HCT116 (cell line): ENCODE measurements at regions not wholly inside any gene's neighbourhood (a gene's known extent, or its start where the extent isn't known, plus 50 kb on each side); places are given as distances from the start of the nearest gene placed in this dataset.

Experiments
- ATAC-seq: fragments of 200-7000 bp; cut with Tn5 transposase; 2 replicates; pipeline ENCODE4 v1.9.1; 2020; ENCODE audit warnings: mild to moderate bottlenecking, moderate library complexity
- BruUV-seq: library from RNA; stranded (reverse); fragments of 400-500 nt; replicated peaks from 2 replicates; lab custom pipeline; 2021; lab: Mats Ljungman, UMichigan
- CTCF ChIA-PET: fragments of 300-600 bp; sonication (Branson Sonifier 250); formaldehyde crosslinking; loops from one replicate; lab custom pipeline; 2021; ENCODE audit warnings: antibody characterized with exemption; lab: Charles Lee
- POLR2A ChIA-PET: fragments of 300-600, 350-600 bp; sonication (Branson Sonifier 250); formaldehyde crosslinking; loops from one replicate; lab custom pipeline; 2021; ENCODE audit warnings: antibody characterized with exemption; lab: Charles Lee
- RAD21 ChIA-PET, 2 experiments: fragments of 300-600 bp; sonication (Branson Sonifier 250); formaldehyde crosslinking; loops; one replicate each; lab custom pipeline; 2023; ENCODE audit warnings: low total read pairs in 2 of 2; ENCODE audit not compliant: uncharacterized antibody in 2 of 2, unreplicated experiment in 2 of 2, low non-redundant PET in 1 of 2; lab: Charles Lee
- DNase-seq: peaks from one replicate; pipeline ENCODE4 v3.0.0-alpha.2; 2010; ENCODE audit warnings: low read depth, low spot score
- H2AFZ ChIP-seq: fragments of 200-600 bp; shearing (Covaris generic), sonication (generic); 2 replicates; pipeline ENCODE4 v1.6.1; 2017; ENCODE audit warnings: low read depth, mixed run types, mixed read lengths, antibody characterized with exemption, low read length; ENCODE audit not compliant: poor library complexity, severe bottlenecking
- H3K27ac ChIP-seq: 2 replicates; pipeline ENCODE4 v1.5.1; 2012; ENCODE audit warnings: low read depth, low read length
- H3K27me3 ChIP-seq: fragments of 200-600 bp; sonication (generic); 2 replicates; pipeline ENCODE4 v1.6.1; 2016; ENCODE audit warnings: mixed run types, low read length, mixed read lengths; ENCODE audit not compliant: insufficient read depth
- H3K36me3 ChIP-seq, 2 experiments: fragments of 200-500 bp in 1 of 2; fragments of 200-600 bp in 1 of 2; sonication (Bioruptor generic) in 1 of 2; sonication (generic) in 1 of 2; 2 replicates each; pipeline versions ENCODE4 v1.5.1 to v1.6.1; 2014 to 2016; ENCODE audit warnings: low read length in 2 of 2, inconsistent platforms in 1 of 2, mixed read lengths in 1 of 2, mixed run types in 1 of 2; ENCODE audit not compliant: insufficient read depth in 2 of 2, control insufficient read depth in 1 of 2
- H3K4me1 ChIP-seq, 2 experiments: fragments of 200-600 bp in 1 of 2; sonication (generic) in 1 of 2; 2 replicates each; pipeline versions ENCODE4 v1.5.1 to v1.6.1; 2012 to 2017; ENCODE audit warnings: low read length in 2 of 2, inconsistent platforms in 1 of 2, mild to moderate bottlenecking in 1 of 2, mixed read lengths in 1 of 2, mixed run types in 1 of 2, moderate library complexity in 1 of 2; ENCODE audit not compliant: insufficient read depth in 2 of 2, control insufficient read depth in 1 of 2
- H3K4me2 ChIP-seq: fragments of 200-600 bp; sonication (generic); 2 replicates; pipeline ENCODE4 v1.6.1; 2017; ENCODE audit warnings: mixed run types, low read length, mixed read lengths
- H3K4me3 ChIP-seq, 2 experiments: fragments of 200-600 bp in 1 of 2; sonication (generic) in 1 of 2; replicated peaks in 1 of 2; 2 replicates each; pipeline ENCODE4 v1.5.1; 2011 to 2016; ENCODE audit warnings: low read length in 2 of 2, control low read depth in 1 of 2, low read depth in 1 of 2, mild to moderate bottlenecking in 1 of 2, mixed read lengths in 1 of 2, mixed run types in 1 of 2
- H3K79me2 ChIP-seq: fragments of 200-600 bp; sonication (generic); 2 replicates; pipeline ENCODE4 v1.6.1; 2017; ENCODE audit warnings: mild to moderate bottlenecking, mixed run types, low read length, moderate library complexity, mixed read lengths; ENCODE audit not compliant: insufficient read depth
- H3K9ac ChIP-seq: fragments of 200-600 bp; sonication (generic); 2 replicates; pipeline ENCODE4 v1.6.1; 2016; ENCODE audit warnings: low read length, mixed read lengths
- H3K9me2 ChIP-seq: fragments of 200-600 bp; sonication (generic), shearing (Covaris generic); 2 replicates; pipeline ENCODE4 v1.6.1; 2017; ENCODE audit warnings: mixed run types, mild to moderate bottlenecking, moderate library complexity; ENCODE audit not compliant: insufficient read depth
- H3K9me3 ChIP-seq, 2 experiments: fragments of 200-500 bp in 1 of 2; fragments of 200-600 bp in 1 of 2; sonication (Bioruptor generic) in 1 of 2; sonication (generic) in 1 of 2; 2 replicates each; pipeline ENCODE4 v1.6.1; 2014 to 2017; ENCODE audit warnings: low read length in 2 of 2, mixed read lengths in 2 of 2, inconsistent platforms in 1 of 2, low read depth in 1 of 2, mild to moderate bottlenecking in 1 of 2, mixed run types in 1 of 2, moderate library complexity in 1 of 2; ENCODE audit not compliant: control insufficient read depth in 1 of 2, insufficient read depth in 1 of 2
- H4K20me1 ChIP-seq: fragments of 200-600 bp; sonication (generic), shearing (Covaris generic); 2 replicates; pipeline ENCODE4 v1.6.1; 2017; ENCODE audit warnings: mixed run types, mild to moderate bottlenecking, moderate library complexity; ENCODE audit not compliant: insufficient read depth
- CBX3 ChIP-seq: IDR thresholded peaks from 2 replicates; pipeline ENCODE4 v1.6.1; 2012; ENCODE audit warnings: low read depth
- CEBPB ChIP-seq: IDR thresholded peaks from 2 replicates; pipeline ENCODE4 v1.6.1; 2012; ENCODE audit warnings: low read depth
- EGR1 ChIP-seq: IDR thresholded peaks from 2 replicates; pipeline ENCODE4 v1.6.1; 2012; ENCODE audit warnings: low read depth
- EZH2 ChIP-seq: fragments of 200-600 bp; sonication (generic); IDR thresholded peaks from 2 replicates; pipeline ENCODE4 v1.6.1; 2017; ENCODE audit warnings: antibody characterized with exemption, mixed run types
- EZH2phosphoT487 ChIP-seq: fragments of 200-600 bp; IDR thresholded peaks from 2 replicates; pipeline ENCODE4 v1.6.1; 2018; ENCODE audit warnings: antibody characterized with exemption, borderline replicate concordance
- FOSL1 ChIP-seq: IDR thresholded peaks from 2 replicates; pipeline ENCODE4 v1.6.1; 2012; ENCODE audit warnings: low read depth
- POLR2A ChIP-seq: IDR thresholded peaks from 2 replicates; pipeline ENCODE4 v1.7.0; 2011; ENCODE audit warnings: borderline replicate concordance; ENCODE audit not compliant: insufficient read depth, insufficient read length; ENCODE audit errors: extremely low read depth
- SIN3A ChIP-seq: IDR thresholded peaks from 2 replicates; pipeline ENCODE4 v1.6.1; 2012; ENCODE audit warnings: low read depth
- TCF7L2 ChIP-seq: IDR thresholded peaks from 2 replicates; pipeline ENCODE4 v1.7.0; 2011; ENCODE audit warnings: borderline replicate concordance, inconsistent platforms; ENCODE audit not compliant: insufficient read depth, insufficient read length; ENCODE audit errors: extremely low read depth
- YY1 ChIP-seq: IDR thresholded peaks from 2 replicates; pipeline ENCODE4 v1.6.1; 2011; ENCODE audit warnings: low read length, low read depth, moderate library complexity, mild to moderate bottlenecking; ENCODE audit not compliant: insufficient replicate concordance; ENCODE audit errors: extremely low read depth
- ZBTB33 ChIP-seq: IDR thresholded peaks from 2 replicates; pipeline ENCODE4 v1.6.1; 2011; ENCODE audit warnings: mild to moderate bottlenecking, low read length, moderate library complexity; ENCODE audit not compliant: insufficient replicate concordance; ENCODE audit errors: extremely low read depth
- ZFX ChIP-seq: fragments of 450-650 bp; IDR thresholded peaks from 2 replicates; pipeline ENCODE4 v1.6.1; 2017
- intact Hi-C: fragments of 100-400 bp; cut with micrococcal nuclease; formaldehyde crosslinking; loops from 2 replicates; pipeline ENCODE4 v1.10.0; 2022

- no peak for TF ChIP-seq TCF7L2
- TF ChIP-seq CEBPB: no peak
- TF ChIP-seq ZFX: no peak
- no peak for TF ChIP-seq FOSL1
- TF ChIP-seq CBX3: no peak
- TF ChIP-seq ZBTB33: no peak
- no peak for TF ChIP-seq POLR2A
These were observed 208.9 kb upstream of the PRR16 start (continued) for GRCh38 chr5:120255214-120255613.

DNA sequence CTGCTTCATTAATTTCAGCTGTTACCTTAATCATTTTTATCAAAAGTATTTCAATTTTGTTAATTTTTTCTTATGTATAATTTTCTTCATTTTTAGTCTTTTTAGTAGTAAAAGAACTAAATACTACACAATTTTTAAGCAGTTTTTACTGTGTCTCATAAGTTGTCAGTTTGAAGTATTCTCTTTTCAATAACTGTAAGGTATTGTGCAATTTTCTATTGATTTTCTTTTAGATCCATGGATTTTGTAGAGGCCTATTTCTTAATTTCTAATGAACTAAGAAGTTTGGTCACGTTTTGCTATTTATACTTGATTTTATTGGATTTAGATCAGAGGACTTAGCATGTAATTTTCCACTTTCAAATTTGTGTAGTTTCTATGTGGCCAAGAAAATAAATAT lies 207.7 kb upstream of the PRR16 start:
- Histone ChIP-seq H4K20me1 (no peaks in the 10 kb centered on the region), H3K9ac (no peak overlapping the region), H3K4me2 (no peak overlapping the region), H3K27ac (no peak overlapping the region), H3K9me3 (no peaks in the 10 kb centered on the region), H3K79me2 (no peaks in the 10 kb centered on the region), H2AFZ (no peak overlapping the region), H3K36me3 (no peaks in the 10 kb centered on the region), H3K27me3 (no peaks in the 10 kb centered on the region), H3K4me1 (no peaks in the 10 kb centered on the region), H3K4me3 (no peak overlapping the region), H3K9me2 (no peaks in the 10 kb centered on the region; the same call in 1 of the 2 replicates)
- intact Hi-C loops: no loop called here
- RAD21 ChIA-PET: no interaction called here
- TF ChIP-seq EZH2phosphoT487 (no peak), EZH2 (no peak), SIN3A (no peak), YY1 (no peak), ZFX (no peak), EGR1 (no peak)
- POLR2A ChIA-PET: no interaction called here
- DNase-seq: no peak
- no peak for ATAC-seq
- BruUV-seq: no TSS peak
- CTCF ChIA-PET: no interaction called here
